ENCODE measurements at regions not wholly inside any gene's neighbourhood (a gene's known extent, or its start where the extent isn't known, plus 50 kb on each side); places are given as distances from the start of the nearest gene placed in this dataset.

DNA sequence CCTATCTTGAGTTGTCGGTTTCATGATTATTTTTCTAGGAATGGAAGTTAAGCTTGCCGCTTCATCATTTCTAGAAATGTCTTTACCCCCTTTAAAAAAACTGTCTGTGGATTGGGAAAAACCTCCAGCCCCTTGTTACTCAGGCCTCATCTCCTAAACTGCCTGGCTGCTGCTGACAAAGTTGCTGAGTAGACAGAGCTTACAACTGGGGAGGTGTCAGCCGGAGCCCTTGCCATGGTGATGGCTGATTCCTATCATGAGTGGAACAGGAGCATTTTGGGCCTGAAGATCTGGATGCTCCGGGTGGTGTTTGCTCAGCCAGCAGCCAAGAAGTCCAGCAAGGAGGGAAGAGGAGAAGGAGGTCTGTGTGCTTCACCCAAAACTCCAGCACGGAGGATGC is 243.3 kb downstream of the ENGASE start:
- no TSS peak for BruUV-seq (replicated peaks)
- Histone ChIP-seq H3K9me2 (ENCODE audit: insufficient read depth) (no peaks in the 10 kb centered on the region), H3K36me3 (ENCODE audit: low read depth) (no peaks in the 10 kb centered on the region), H3K4me3 (no peak overlapping the region), H4K20me1 (ENCODE audit: insufficient read depth) (no peaks in the 10 kb centered on the region), H3K79me2 (ENCODE audit: low read depth) (no peaks in the 10 kb centered on the region), H3F3A (ENCODE audit: insufficient read depth, low read depth) (no peaks in the 10 kb centered on the region), H3K27me3 (ENCODE audit: insufficient read depth, low read depth) (peaks cover 78% of the 10 kb centered on the region), H3K9me3 (ENCODE audit: insufficient read depth, low read depth) (no peaks in the 10 kb centered on the region), H2AFZ (no peak overlapping the region), H3K4me2 (no peak overlapping the region), H3K27ac (no peak overlapping the region), H3K4me1 (replicated peaks; ENCODE audit: insufficient read depth) (no peaks in the 10 kb centered on the region)
- intact Hi-C loops (cut with micrococcal nuclease; ENCODE audit: unreplicated experiment): no loop called here
- CTCF ChIA-PET: no interaction called here
- POLR2A ChIA-PET (ENCODE audit: unreplicated experiment): no interaction called here
- no peak for TF ChIP-seq EZH2 (IDR thresholded peaks at IDR 0.05; ENCODE audit: low read depth)
- TF ChIP-seq, protein P1, sequence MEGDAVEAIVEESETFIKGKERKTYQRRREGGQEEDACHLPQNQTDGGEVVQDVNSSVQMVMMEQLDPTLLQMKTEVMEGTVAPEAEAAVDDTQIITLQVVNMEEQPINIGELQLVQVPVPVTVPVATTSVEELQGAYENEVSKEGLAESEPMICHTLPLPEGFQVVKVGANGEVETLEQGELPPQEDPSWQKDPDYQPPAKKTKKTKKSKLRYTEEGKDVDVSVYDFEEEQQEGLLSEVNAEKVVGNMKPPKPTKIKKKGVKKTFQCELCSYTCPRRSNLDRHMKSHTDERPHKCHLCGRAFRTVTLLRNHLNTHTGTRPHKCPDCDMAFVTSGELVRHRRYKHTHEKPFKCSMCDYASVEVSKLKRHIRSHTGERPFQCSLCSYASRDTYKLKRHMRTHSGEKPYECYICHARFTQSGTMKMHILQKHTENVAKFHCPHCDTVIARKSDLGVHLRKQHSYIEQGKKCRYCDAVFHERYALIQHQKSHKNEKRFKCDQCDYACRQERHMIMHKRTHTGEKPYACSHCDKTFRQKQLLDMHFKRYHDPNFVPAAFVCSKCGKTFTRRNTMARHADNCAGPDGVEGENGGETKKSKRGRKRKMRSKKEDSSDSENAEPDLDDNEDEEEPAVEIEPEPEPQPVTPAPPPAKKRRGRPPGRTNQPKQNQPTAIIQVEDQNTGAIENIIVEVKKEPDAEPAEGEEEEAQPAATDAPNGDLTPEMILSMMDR (conservative IDR thresholded peaks at IDR 0.05): no peak
- no peak for DNase-seq

GRCh38 chr17:79316805-79317204 is 242.2 kb downstream of the ENGASE start:
- Histone ChIP-seq H3K79me2 (ENCODE audit: low read depth) (no peaks in the 10 kb centered on the region), H4K20me1 (ENCODE audit: insufficient read depth) (no peaks in the 10 kb centered on the region), H3F3A (ENCODE audit: insufficient read depth, low read depth) (no peaks in the 10 kb centered on the region), H3K4me2 (no peak overlapping the region), H3K4me1 (replicated peaks; ENCODE audit: insufficient read depth) (no peaks in the 10 kb centered on the region), H3K9me2 (ENCODE audit: insufficient read depth) (no peaks in the 10 kb centered on the region), H3K36me3 (ENCODE audit: low read depth) (no peaks in the 10 kb centered on the region), H3K9me3 (ENCODE audit: insufficient read depth, low read depth) (no peaks in the 10 kb centered on the region), H3K4me3 (no peak overlapping the region), H2AFZ (no peak overlapping the region), H3K27me3 (ENCODE audit: insufficient read depth, low read depth) (peaks cover 76% of the 10 kb centered on the region), H3K27ac (no peak overlapping the region)
- BruUV-seq (replicated peaks): no TSS peak
- no peak for DNase-seq
- intact Hi-C loops (cut with micrococcal nuclease; ENCODE audit: unreplicated experiment): no loop called here
- ChIA-PET CTCF (no interaction called here), POLR2A (ENCODE audit: unreplicated experiment) (interaction anchor here (0.9 kb wide), 1 partner anchor 12 kb away, joined by 4 read pairs; no protein-coding TSS in a partner anchor)
- TF ChIP-seq EZH2 (IDR thresholded peaks at IDR 0.05; ENCODE audit: low read depth): no peak
- TF ChIP-seq, protein P1 (conservative IDR thresholded peaks at IDR 0.05): no peak

- intact Hi-C loops (cut with micrococcal nuclease; ENCODE audit: unreplicated experiment): no loop called here
- ChIA-PET CTCF (no interaction called here), POLR2A (ENCODE audit: unreplicated experiment) (no interaction called here)
- no peak for TF ChIP-seq EZH2 (IDR thresholded peaks at IDR 0.05; ENCODE audit: low read depth)
- TF ChIP-seq, protein P1 (conservative IDR thresholded peaks at IDR 0.05): no peak
- H2AFZ ChIP-seq: no peak overlapping the region
- H3K9me2 ChIP-seq (ENCODE audit: insufficient read depth): no peaks in the 10 kb centered on the region
- no peaks in the 10 kb centered on the region for H3K4me1 ChIP-seq (replicated peaks; ENCODE audit: insufficient read depth)
- no peak overlapping the region for H3K27ac ChIP-seq
- no peaks in the 10 kb centered on the region for H3F3A ChIP-seq (ENCODE audit: insufficient read depth, low read depth)
- no peaks in the 10 kb centered on the region for H3K9me3 ChIP-seq (ENCODE audit: insufficient read depth, low read depth)
- BruUV-seq (replicated peaks): no TSS peak
- peaks cover 74% of the 10 kb centered on the region for H3K27me3 ChIP-seq (ENCODE audit: insufficient read depth, low read depth)
- no peak for DNase-seq
- no peaks in the 10 kb centered on the region for H4K20me1 ChIP-seq (ENCODE audit: insufficient read depth)
- no peak overlapping the region for H3K4me3 ChIP-seq
- no peaks in the 10 kb centered on the region for H3K36me3 ChIP-seq (ENCODE audit: low read depth)
- H3K79me2 ChIP-seq (ENCODE audit: low read depth): no peaks in the 10 kb centered on the region
- H3K4me2 ChIP-seq: no peak overlapping the region
Measured at GRCh38 chr17:79315358-79316105, 240.9 kb downstream of the ENGASE start.
